Trophoblast cell (in vitro differentiated cells and primary cell): ENCODE measurements at regions not wholly inside any gene's neighbourhood (a gene's known extent, or its start where the extent isn't known, plus 50 kb on each side); places are given as distances from the start of the nearest gene placed in this dataset.

Experiments
- DNase-seq, 2 donors: peaks; one replicate each; pipeline ENCODE4 v3.0.0-alpha.2; 2016
- H2AFZ ChIP-seq: 2 replicates; pipeline ENCODE4 v1.6.1; 2013; ENCODE audit warnings: low read length, moderate library complexity, mild to moderate bottlenecking; ENCODE audit not compliant: insufficient read depth, poor library complexity
- H2AK5ac ChIP-seq: 2 replicates; pipeline ENCODE4 v1.6.1; 2013; ENCODE audit warnings: mild to moderate bottlenecking, low read length
- H2BK120ac ChIP-seq: 2 replicates; pipeline ENCODE4 v1.6.1; 2013; ENCODE audit warnings: low read length, mild to moderate bottlenecking, moderate library complexity; ENCODE audit not compliant: insufficient read depth, poor library complexity
- H2BK12ac ChIP-seq: 2 replicates; pipeline ENCODE4 v1.6.1; 2013; ENCODE audit warnings: mild to moderate bottlenecking, low read length, moderate library complexity
- H2BK5ac ChIP-seq: 2 replicates; pipeline ENCODE4 v1.6.1; 2013; ENCODE audit warnings: low read length, low read depth, moderate library complexity, mild to moderate bottlenecking; ENCODE audit not compliant: poor library complexity
- H3K14ac ChIP-seq: 2 replicates; pipeline ENCODE4 v1.6.1; 2013; ENCODE audit warnings: mild to moderate bottlenecking, low read length
- H3K18ac ChIP-seq: 2 replicates; pipeline ENCODE4 v1.6.1; 2013; ENCODE audit warnings: mild to moderate bottlenecking, low read length
- H3K23ac ChIP-seq: 2 replicates; pipeline ENCODE4 v1.6.1; 2013; ENCODE audit warnings: low read length
- H3K27ac ChIP-seq: 2 replicates; pipeline ENCODE4 v1.5.1; 2013; ENCODE audit warnings: low read depth, mild to moderate bottlenecking, inconsistent platforms, low read length, moderate library complexity
- H3K27me3 ChIP-seq: 2 replicates; pipeline ENCODE4 v1.6.1; 2013; ENCODE audit warnings: inconsistent platforms, mild to moderate bottlenecking, low read length, moderate library complexity; ENCODE audit not compliant: insufficient read depth
- H3K36me3 ChIP-seq, 2 experiments: 1 replicate in 1 of 2; 2 replicates in 1 of 2; pipeline ENCODE4 v1.6.1; 2013; ENCODE audit warnings: low read length in 2 of 2, mild to moderate bottlenecking in 2 of 2, moderate library complexity in 1 of 2; ENCODE audit not compliant: insufficient read depth in 2 of 2, control insufficient read depth in 1 of 2
- H3K4ac ChIP-seq: 2 replicates; pipeline ENCODE4 v1.6.1; 2013; ENCODE audit warnings: low read depth, mild to moderate bottlenecking, low read length, moderate library complexity
- H3K4me1 ChIP-seq, 2 experiments: 1 replicate in 1 of 2; 2 replicates in 1 of 2; pipeline ENCODE4 v1.6.1; 2013; ENCODE audit warnings: low read length in 2 of 2, mild to moderate bottlenecking in 2 of 2, moderate library complexity in 1 of 2; ENCODE audit not compliant: insufficient read depth in 2 of 2, control insufficient read depth in 1 of 2
- H3K4me2 ChIP-seq: 2 replicates; pipeline ENCODE4 v1.6.1; 2013; ENCODE audit warnings: inconsistent platforms, mild to moderate bottlenecking, low read length, moderate library complexity
- H3K4me3 ChIP-seq: 2 replicates; pipeline ENCODE4 v1.5.1; 2013; ENCODE audit warnings: mild to moderate bottlenecking, low read depth, low read length, inconsistent platforms
- H3K79me1 ChIP-seq: one replicate; pipeline ENCODE4 v1.6.1; 2013; ENCODE audit warnings: low read length
- H3K79me2 ChIP-seq: 2 replicates; pipeline ENCODE4 v1.6.1; 2013; ENCODE audit warnings: low read length, mild to moderate bottlenecking; ENCODE audit not compliant: control insufficient read depth, insufficient read depth, poor library complexity
- H3K9ac ChIP-seq: 2 replicates; pipeline ENCODE4 v1.6.1; 2013; ENCODE audit warnings: mild to moderate bottlenecking, low read length
- H3K9me3 ChIP-seq: 2 replicates; pipeline ENCODE4 v1.6.1; 2013; ENCODE audit warnings: low read depth, mild to moderate bottlenecking, control low read depth, inconsistent platforms, low read length; ENCODE audit not compliant: insufficient read depth
- H4K12ac ChIP-seq: 2 replicates; pipeline ENCODE4 v1.6.1; 2013; ENCODE audit warnings: low read depth, mild to moderate bottlenecking, low read length, moderate library complexity
- H4K8ac ChIP-seq: 2 replicates; pipeline ENCODE4 v1.6.1; 2013; ENCODE audit warnings: low read depth, mild to moderate bottlenecking, low read length, moderate library complexity
- H4K91ac ChIP-seq: one replicate; pipeline ENCODE4 v1.6.1; 2013; ENCODE audit warnings: low read depth, mild to moderate bottlenecking, low read length, moderate library complexity
- WGBS: extraction: QIAGEN DNeasy Blood & Tissue Kit; methylation state at CpG from one replicate; pipeline ENCODE4 v1.1.7; 2013; ENCODE audit warnings: missing lambda C conversion rate; ENCODE audit not compliant: insufficient read length, insufficient coverage; ENCODE audit errors: extremely low coverage; 5-methylcytosine and 5-hydroxymethylcytosine counted together

GRCh38 chr5:116856271-116856670 lies 281.6 kb upstream of the SEMA6A start:
- no peaks in the 10 kb centered on the region for H3K9me3 ChIP-seq
- H3K36me3 ChIP-seq: no peaks in the 10 kb centered on the region
- no peak overlapping the region for H4K8ac ChIP-seq
- no peak overlapping the region for H2AK5ac ChIP-seq
- H3K79me1 ChIP-seq: peaks cover 21% of the 10 kb centered on the region
- peaks cover 10 to 14% of the 10 kb centered on the region in 2 experiments for H3K4me1 ChIP-seq
- H4K91ac ChIP-seq: no peak overlapping the region
- H3K4me2 ChIP-seq: no peak overlapping the region
- H3K4me3 ChIP-seq: no peak overlapping the region
- no peak overlapping the region for H4K12ac ChIP-seq
- H3K79me2 ChIP-seq: no peaks in the 10 kb centered on the region
- H3K27me3 ChIP-seq: no peaks in the 10 kb centered on the region
- WGBS: no CpG with 5 or more reads among the region's 1 CpG
- no peak overlapping the region for H2BK12ac ChIP-seq
- H3K4ac ChIP-seq: no peak overlapping the region
- H2BK120ac ChIP-seq: no peak overlapping the region
- no peak overlapping the region for H3K23ac ChIP-seq
- H3K9ac ChIP-seq: no peak overlapping the region
- H3K14ac ChIP-seq: no peak overlapping the region
- H2AFZ ChIP-seq: no peak overlapping the region
- no peak overlapping the region for H3K27ac ChIP-seq
- no peak overlapping the region for H2BK5ac ChIP-seq
- H3K18ac ChIP-seq: no peak overlapping the region
- DNase-seq: no peak

GRCh38 chr5:116853992-116854391 lies 279.4 kb upstream of the SEMA6A start:
- no peak overlapping the region for H3K4me3 ChIP-seq
- no peaks in the 10 kb centered on the region for H3K36me3 ChIP-seq
- H3K18ac ChIP-seq: no peak overlapping the region
- no peak overlapping the region for H3K27ac ChIP-seq
- peaks cover 13% of the 10 kb centered on the region for H3K79me1 ChIP-seq
- H3K79me2 ChIP-seq: no peaks in the 10 kb centered on the region
- H4K91ac ChIP-seq: no peak overlapping the region
- no peak overlapping the region for H2BK5ac ChIP-seq
- H3K4me1 ChIP-seq: peaks cover 5 to 7% of the 10 kb centered on the region in 2 experiments
- no peak overlapping the region for H3K23ac ChIP-seq
- no peak overlapping the region for H2AK5ac ChIP-seq
- H3K4ac ChIP-seq: no peak overlapping the region
- peak overlapping the region; percentile 74 for H2BK12ac ChIP-seq
- no peak overlapping the region for H2AFZ ChIP-seq
- H3K27me3 ChIP-seq: no peaks in the 10 kb centered on the region
- no peak overlapping the region for H3K4me2 ChIP-seq
- no peak overlapping the region for H3K9ac ChIP-seq
- no CpG with 5 or more reads among the region's 3 CpGs for WGBS
- no peak overlapping the region for H3K14ac ChIP-seq
- H4K8ac ChIP-seq: no peak overlapping the region
- no peak overlapping the region for H4K12ac ChIP-seq
- H2BK120ac ChIP-seq: no peak overlapping the region
- H3K9me3 ChIP-seq: no peaks in the 10 kb centered on the region
- DNase-seq: no peak

- Histone ChIP-seq H2BK120ac (no peak overlapping the region), H3K4ac (no peak overlapping the region), H3K36me3 (no peaks in the 10 kb centered on the region), H3K79me1 (peaks cover 1% of the 10 kb centered on the region), H2BK5ac (no peak overlapping the region), H3K27ac (no peak overlapping the region), H2AK5ac (no peak overlapping the region), H3K9me3 (no peaks in the 10 kb centered on the region), H3K9ac (no peak overlapping the region), H3K23ac (no peak overlapping the region), H3K4me3 (no peak overlapping the region), H2BK12ac (no peak overlapping the region), H3K14ac (no peak overlapping the region), H3K79me2 (no peaks in the 10 kb centered on the region), H3K4me2 (no peak overlapping the region), H4K12ac (no peak overlapping the region), H3K27me3 (no peaks in the 10 kb centered on the region), H2AFZ (no peak overlapping the region), H3K4me1 (peaks cover 0 to 2% of the 10 kb centered on the region in 2 experiments), H4K91ac (no peak overlapping the region), H4K8ac (no peak overlapping the region), H3K18ac (no peak overlapping the region)
- no peak for DNase-seq
- WGBS: no CpG with 5 or more reads among the region's 3 CpGs
These were observed 274.4 kb upstream of the SEMA6A start for GRCh38 chr5:116848954-116849581.

GRCh38 chr5:116847960-116848359 lies 273.3 kb upstream of the SEMA6A start:
- Histone ChIP-seq H3K27me3 (no peaks in the 10 kb centered on the region), H2AFZ (no peak overlapping the region), H3K9ac (no peak overlapping the region), H2AK5ac (no peak overlapping the region), H3K14ac (no peak overlapping the region), H3K79me2 (no peaks in the 10 kb centered on the region), H3K4me2 (no peak overlapping the region), H3K4me1 (peaks cover 0 to 2% of the 10 kb centered on the region in 2 experiments), H3K4me3 (no peak overlapping the region), H4K91ac (no peak overlapping the region), H3K27ac (no peak overlapping the region), H3K79me1 (no peaks in the 10 kb centered on the region), H3K4ac (no peak overlapping the region), H3K36me3 (no peaks in the 10 kb centered on the region), H3K23ac (no peak overlapping the region), H3K18ac (no peak overlapping the region), H2BK12ac (no peak overlapping the region), H3K9me3 (no peaks in the 10 kb centered on the region), H4K12ac (no peak overlapping the region), H4K8ac (no peak overlapping the region), H2BK120ac (no peak overlapping the region), H2BK5ac (no peak overlapping the region)
- no peak for DNase-seq
- no CpG with 5 or more reads among the region's 8 CpGs for WGBS
